ENCODE measurements at regions not wholly inside any gene's neighbourhood (a gene's known extent, or its start where the extent isn't known, plus 50 kb on each side); places are given as distances from the start of the nearest gene placed in this dataset.

DNA sequence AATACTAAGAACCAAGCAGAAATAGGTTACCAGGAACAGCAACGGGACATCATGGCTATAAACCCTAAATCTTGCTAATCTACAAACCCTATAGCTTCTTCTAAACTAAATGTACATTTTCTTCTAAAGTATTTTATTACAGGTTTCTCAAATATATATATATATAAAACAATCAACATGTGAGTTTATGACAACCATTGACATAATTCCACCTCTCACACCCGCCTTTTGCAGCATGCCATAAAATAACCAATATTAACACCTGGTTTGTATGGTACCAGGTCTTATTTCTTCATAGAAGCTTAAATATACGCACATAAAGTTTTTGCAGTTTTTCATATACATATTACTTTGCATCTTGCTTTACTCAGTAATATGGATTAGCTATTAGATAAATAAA, 955.3 kb upstream of the LCORL start:
- FAIRE-seq (no peak), DNase-seq (no peak)
- Histone ChIP-seq H3K4me1 (ENCODE audit: control insufficient read depth in 2 of 3, insufficient read depth in 2 of 3, low read depth in 1 of 3, low read length in 3 of 3) (no peaks in the 10 kb centered on the region), H3K36me3 (ENCODE audit: control insufficient read depth in 2 of 3, insufficient read depth in 3 of 3, low read length in 3 of 3) (no peaks in the 10 kb centered on the region), H3K9ac (ENCODE audit: low read length in 3 of 3) (no peak overlapping the region), H3K27me3 (ENCODE audit: control insufficient read depth, insufficient read depth, low read length) (no peaks in the 10 kb centered on the region), H3K9me3 (ENCODE audit: control insufficient read depth in 2 of 3, insufficient read depth in 1 of 3, low read length in 3 of 3) (no peaks in the 10 kb centered on the region), H3K4me3 (ENCODE audit: low read length in 3 of 3) (no peak overlapping the region), H3K27ac (ENCODE audit: low read depth in 2 of 2, low read length in 2 of 2) (no peak overlapping the region)
- intact Hi-C loops (cut with DNase I) = no loop called here
- TF ChIP-seq, protein P1, sequence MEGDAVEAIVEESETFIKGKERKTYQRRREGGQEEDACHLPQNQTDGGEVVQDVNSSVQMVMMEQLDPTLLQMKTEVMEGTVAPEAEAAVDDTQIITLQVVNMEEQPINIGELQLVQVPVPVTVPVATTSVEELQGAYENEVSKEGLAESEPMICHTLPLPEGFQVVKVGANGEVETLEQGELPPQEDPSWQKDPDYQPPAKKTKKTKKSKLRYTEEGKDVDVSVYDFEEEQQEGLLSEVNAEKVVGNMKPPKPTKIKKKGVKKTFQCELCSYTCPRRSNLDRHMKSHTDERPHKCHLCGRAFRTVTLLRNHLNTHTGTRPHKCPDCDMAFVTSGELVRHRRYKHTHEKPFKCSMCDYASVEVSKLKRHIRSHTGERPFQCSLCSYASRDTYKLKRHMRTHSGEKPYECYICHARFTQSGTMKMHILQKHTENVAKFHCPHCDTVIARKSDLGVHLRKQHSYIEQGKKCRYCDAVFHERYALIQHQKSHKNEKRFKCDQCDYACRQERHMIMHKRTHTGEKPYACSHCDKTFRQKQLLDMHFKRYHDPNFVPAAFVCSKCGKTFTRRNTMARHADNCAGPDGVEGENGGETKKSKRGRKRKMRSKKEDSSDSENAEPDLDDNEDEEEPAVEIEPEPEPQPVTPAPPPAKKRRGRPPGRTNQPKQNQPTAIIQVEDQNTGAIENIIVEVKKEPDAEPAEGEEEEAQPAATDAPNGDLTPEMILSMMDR (IDR thresholded peaks at IDR 0.05; ENCODE audit: borderline replicate concordance, extremely low read depth, insufficient read depth) = no peak

DNA sequence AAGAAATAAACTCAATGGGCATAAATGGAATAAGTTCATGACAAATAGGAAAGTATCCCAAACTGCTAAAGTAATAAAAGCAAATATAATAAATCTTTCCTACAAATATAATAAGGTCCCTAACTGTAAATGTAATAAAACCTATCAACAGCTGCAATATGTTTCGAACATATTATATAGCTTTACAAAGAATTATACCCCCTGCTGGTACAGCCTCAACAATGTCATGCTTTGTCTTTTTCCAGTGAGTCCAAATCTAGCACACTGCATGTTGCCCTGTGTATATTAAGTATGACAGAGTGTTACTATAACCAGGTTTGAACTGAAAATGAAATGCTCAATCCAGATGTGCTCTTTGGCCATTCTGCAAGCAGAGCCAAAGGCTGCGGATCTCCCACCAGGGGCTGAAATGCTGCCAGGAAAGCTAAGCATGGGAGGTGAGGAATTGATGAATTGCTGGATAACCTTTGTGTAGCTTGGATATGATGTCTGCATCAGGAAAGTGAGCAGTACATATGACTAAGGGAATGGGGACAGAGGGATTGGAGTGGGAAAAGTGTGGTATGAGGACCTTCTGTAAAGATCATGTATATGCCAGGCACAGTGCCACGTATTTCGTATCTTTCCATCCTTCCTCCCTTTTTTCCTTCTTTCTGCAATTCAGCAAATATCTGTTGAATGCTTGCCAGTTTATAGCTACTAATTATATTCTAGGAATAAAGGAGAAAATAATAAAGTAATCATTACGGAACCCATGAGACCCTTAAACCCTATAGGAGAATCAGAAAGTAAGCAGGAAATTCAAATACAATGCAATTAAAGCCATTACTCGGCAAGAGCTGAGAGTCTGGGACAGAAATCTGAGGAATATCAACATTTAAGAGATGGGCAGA, 954.6 kb upstream of the LCORL start:
- no peak overlapping the region for H3K4me3 ChIP-seq (ENCODE audit: low read length in 3 of 3)
- H3K9ac ChIP-seq (ENCODE audit: low read length in 3 of 3) = no peak overlapping the region
- H3K36me3 ChIP-seq (ENCODE audit: control insufficient read depth in 2 of 3, insufficient read depth in 3 of 3, low read length in 3 of 3) = no peaks in the 10 kb centered on the region
- intact Hi-C loops (cut with DNase I) = no loop called here
- no peaks in the 10 kb centered on the region for H3K9me3 ChIP-seq (ENCODE audit: control insufficient read depth in 2 of 3, insufficient read depth in 1 of 3, low read length in 3 of 3)
- FAIRE-seq (no peak), DNase-seq (peak in 1 of 5 donors; percentile 22)
- no peak overlapping the region for H3K27ac ChIP-seq (ENCODE audit: low read depth in 2 of 2, low read length in 2 of 2)
- no peaks in the 10 kb centered on the region for H3K27me3 ChIP-seq (ENCODE audit: control insufficient read depth, insufficient read depth, low read length)
- no peaks in the 10 kb centered on the region for H3K4me1 ChIP-seq (ENCODE audit: control insufficient read depth in 2 of 3, insufficient read depth in 2 of 3, low read depth in 1 of 3, low read length in 3 of 3)
- TF ChIP-seq, protein P1 (IDR thresholded peaks at IDR 0.05; ENCODE audit: borderline replicate concordance, extremely low read depth, insufficient read depth) = no peak

DNA sequence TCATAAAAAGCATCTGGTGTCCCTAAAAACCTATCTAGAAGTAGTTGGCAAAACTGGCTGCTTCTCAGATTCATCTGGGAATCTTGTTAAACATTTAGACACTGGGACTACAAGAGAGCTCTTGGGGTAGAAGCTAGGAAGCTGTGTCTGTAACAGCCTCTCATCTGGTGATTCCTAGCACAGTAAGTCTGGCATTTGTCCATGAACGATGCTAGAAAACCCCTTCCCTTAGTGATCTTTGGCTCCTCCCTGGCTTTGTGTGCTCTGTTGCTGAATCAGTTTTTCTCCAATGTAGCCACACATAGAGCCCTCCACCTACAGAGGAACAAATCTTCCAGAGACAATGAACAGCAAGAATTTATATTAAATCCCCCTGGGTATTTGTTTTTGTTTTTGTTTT, 951.7 kb upstream of the LCORL start:
- intact Hi-C loops (cut with DNase I) = no loop called here
- DNase-seq (peak in 1 of 5 donors; percentile 4), FAIRE-seq (no peak)
- no peaks in the 10 kb centered on the region for H3K4me1 ChIP-seq (ENCODE audit: control insufficient read depth in 2 of 3, insufficient read depth in 2 of 3, low read depth in 1 of 3, low read length in 3 of 3)
- H3K36me3 ChIP-seq (ENCODE audit: control insufficient read depth in 2 of 3, insufficient read depth in 3 of 3, low read length in 3 of 3) = no peaks in the 10 kb centered on the region
- H3K9ac ChIP-seq (ENCODE audit: low read length in 3 of 3) = no peak overlapping the region
- no peaks in the 10 kb centered on the region for H3K27me3 ChIP-seq (ENCODE audit: control insufficient read depth, insufficient read depth, low read length)
- TF ChIP-seq, protein P1 (IDR thresholded peaks at IDR 0.05; ENCODE audit: borderline replicate concordance, extremely low read depth, insufficient read depth) = no peak
- H3K27ac ChIP-seq (ENCODE audit: low read depth in 2 of 2, low read length in 2 of 2) = no peak overlapping the region
- H3K4me3 ChIP-seq (ENCODE audit: low read length in 3 of 3) = no peak overlapping the region
- H3K9me3 ChIP-seq (ENCODE audit: control insufficient read depth in 2 of 3, insufficient read depth in 1 of 3, low read length in 3 of 3) = peaks cover 0 to 14% (median 0%) of the 10 kb centered on the region in 3 donors

Measured in kidney (tissue), 13 donors.